Mesenchymal stem cell (in vitro differentiated cells and primary cell): ENCODE measurements at regions not wholly inside any gene's neighbourhood (a gene's known extent, or its start where the extent isn't known, plus 50 kb on each side); places are given as distances from the start of the nearest gene placed in this dataset.
A peak's percentile ranks its signal among the peaks of the same experiment; 100 is the strongest.

Experiments
- DNase-seq: peaks from one replicate; pipeline ENCODE4 v3.0.0-alpha.2; 2013
- H2AFZ ChIP-seq: one replicate; pipeline ENCODE4 v1.6.1; 2013; ENCODE audit warnings: low read depth, mild to moderate bottlenecking, control low read depth, inconsistent platforms, low read length, moderate library complexity
- H2AK5ac ChIP-seq: 2 replicates; pipeline ENCODE4 v1.6.1; 2013; ENCODE audit warnings: low read length, moderate library complexity, mild to moderate bottlenecking, inconsistent platforms; ENCODE audit not compliant: severe bottlenecking
- H2BK120ac ChIP-seq: one replicate; pipeline ENCODE4 v1.6.1; 2013; ENCODE audit warnings: low read depth, mild to moderate bottlenecking, inconsistent platforms, low read length, moderate library complexity
- H2BK12ac ChIP-seq, 2 experiments: one replicate each; pipeline ENCODE4 v1.6.1; 2013; ENCODE audit warnings: inconsistent platforms in 2 of 2, low read length in 2 of 2, mild to moderate bottlenecking in 2 of 2, moderate library complexity in 2 of 2, control low read depth in 1 of 2
- H2BK15ac ChIP-seq: one replicate; pipeline ENCODE4 v1.6.1; 2013; ENCODE audit warnings: mild to moderate bottlenecking, low read depth, inconsistent platforms; ENCODE audit not compliant: poor library complexity, severe bottlenecking
- H2BK5ac ChIP-seq: 2 replicates; pipeline ENCODE4 v1.6.1; 2013; ENCODE audit warnings: low read depth, mild to moderate bottlenecking, low read length, control low read depth, inconsistent platforms; ENCODE audit not compliant: poor library complexity, severe bottlenecking
- H3K14ac ChIP-seq, 2 experiments: one replicate each; pipeline ENCODE4 v1.6.1; 2013; ENCODE audit warnings: inconsistent platforms in 2 of 2, low read length in 2 of 2, control low read depth in 1 of 2, mild to moderate bottlenecking in 1 of 2, moderate library complexity in 1 of 2
- H3K18ac ChIP-seq, 2 experiments: one replicate each; pipeline ENCODE4 v1.6.1; 2013; ENCODE audit warnings: inconsistent platforms in 2 of 2, low read length in 2 of 2, control low read depth in 1 of 2, low read depth in 1 of 2, mild to moderate bottlenecking in 1 of 2
- H3K23ac ChIP-seq, 2 experiments: one replicate each; pipeline ENCODE4 v1.6.1; 2013; ENCODE audit warnings: inconsistent platforms in 2 of 2, low read length in 2 of 2, mild to moderate bottlenecking in 2 of 2, moderate library complexity in 2 of 2, control low read depth in 1 of 2
- H3K27ac ChIP-seq: 2 replicates; pipeline ENCODE4 v1.5.1; 2013; ENCODE audit warnings: mild to moderate bottlenecking, moderate library complexity, low read length, control low read depth, inconsistent platforms; ENCODE audit not compliant: poor library complexity, severe bottlenecking
- H3K27me3 ChIP-seq, 2 experiments: 2 replicates each; pipeline versions ENCODE4 v1.6.1 to v1.7.0; 2013; ENCODE audit warnings: low read length in 2 of 2, mild to moderate bottlenecking in 2 of 2, moderate library complexity in 2 of 2, control low read depth in 1 of 2, inconsistent platforms in 1 of 2; ENCODE audit not compliant: control insufficient read depth in 1 of 2, insufficient read depth in 1 of 2
- H3K36me3 ChIP-seq, 2 experiments: 2 replicates each; pipeline versions ENCODE4 v1.6.1 to v1.7.0; 2013; ENCODE audit warnings: low read length in 2 of 2, control low read depth in 1 of 2, inconsistent platforms in 1 of 2, low read depth in 1 of 2, mild to moderate bottlenecking in 1 of 2; ENCODE audit not compliant: insufficient read depth in 2 of 2, control insufficient read depth in 1 of 2
- H3K4ac ChIP-seq, 2 experiments: one replicate each; pipeline ENCODE4 v1.6.1; 2013; ENCODE audit warnings: inconsistent platforms in 2 of 2, low read length in 2 of 2, mild to moderate bottlenecking in 2 of 2, moderate library complexity in 2 of 2, control low read depth in 1 of 2, low read depth in 1 of 2
- H3K4me1 ChIP-seq: 2 replicates; pipeline ENCODE4 v1.6.1; 2013; ENCODE audit warnings: low read depth, low read length, control low read depth; ENCODE audit not compliant: control insufficient read depth, insufficient read depth
- H3K4me2 ChIP-seq: 2 replicates; pipeline ENCODE4 v1.6.1; 2013; ENCODE audit warnings: low read length, mild to moderate bottlenecking, inconsistent platforms; ENCODE audit not compliant: poor library complexity, severe bottlenecking
- H3K4me3 ChIP-seq, 2 experiments: 2 replicates each; pipeline versions ENCODE4 v1.5.1 to v1.7.0; 2013; ENCODE audit warnings: low read length in 2 of 2, mild to moderate bottlenecking in 2 of 2, control low read depth in 1 of 2, low read depth in 1 of 2; ENCODE audit not compliant: insufficient read depth in 1 of 2
- H3K79me1 ChIP-seq: replicated peaks from 2 replicates; pipeline ENCODE4 v1.6.1; 2013; ENCODE audit warnings: mild to moderate bottlenecking, control low read depth, low read length, inconsistent platforms; ENCODE audit not compliant: poor library complexity, severe bottlenecking
- H3K9ac ChIP-seq: 2 replicates; pipeline ENCODE4 v1.7.0; 2013; ENCODE audit warnings: mild to moderate bottlenecking, low read length, moderate library complexity
- H3K9me3 ChIP-seq: 2 replicates; pipeline ENCODE4 v1.7.0; 2013; ENCODE audit warnings: mild to moderate bottlenecking, low read length; ENCODE audit not compliant: control insufficient read depth
- H4K8ac ChIP-seq: one replicate; pipeline ENCODE4 v1.6.1; 2013; ENCODE audit warnings: inconsistent platforms, mild to moderate bottlenecking, low read length, moderate library complexity
- H4K91ac ChIP-seq: one replicate; pipeline ENCODE4 v1.6.1; 2013; ENCODE audit warnings: mild to moderate bottlenecking, low read length, inconsistent platforms
- WGBS: methylation state at CpG from one replicate; pipeline ENCODE4 v1.1.7; 2013; ENCODE audit warnings: mixed read lengths; 5-methylcytosine and 5-hydroxymethylcytosine counted together

- Histone ChIP-seq H2BK5ac (no peak overlapping the region), H3K23ac (no peak overlapping the region), H3K36me3 (no peaks in the 10 kb centered on the region), H2AFZ (no peak overlapping the region), H3K9ac (peak overlapping the region; percentile 31), H3K79me1 (no peaks in the 10 kb centered on the region), H4K8ac (no peak overlapping the region), H3K14ac (no peak overlapping the region), H2BK120ac (no peak overlapping the region), H3K4me2 (no peak overlapping the region), H3K27me3 (peaks cover 0 to 4% of the 10 kb centered on the region in 2 experiments), H2AK5ac (no peak overlapping the region), H3K4me3 (no peak overlapping the region), H3K4me1 (peaks cover 2% of the 10 kb centered on the region), H2BK15ac (no peak overlapping the region), H3K4ac (no peak overlapping the region), H3K27ac (no peak overlapping the region), H4K91ac (no peak overlapping the region), H2BK12ac (no peak overlapping the region), H3K9me3 (no peaks in the 10 kb centered on the region), H3K18ac (no peak overlapping the region)
- 4% methylated on average over 6 of the region's 8 CpGs for WGBS
- peak; percentile 80 for DNase-seq
Observed at GRCh38 chr21:15483138-15483780, 246.5 kb upstream of the USP25 start.

GRCh38 chr21:15486460-15487195, 243.2 kb upstream of the USP25 start:
- Histone ChIP-seq H3K9ac (no peak overlapping the region), H2BK15ac (no peak overlapping the region), H2BK120ac (no peak overlapping the region), H3K27me3 (peaks cover 0 to 4% of the 10 kb centered on the region in 2 experiments), H3K4ac (no peak overlapping the region), H2AFZ (no peak overlapping the region), H2BK5ac (no peak overlapping the region), H3K23ac (peak overlapping the region in 1 of 2 experiments; percentile 94), H3K79me1 (no peaks in the 10 kb centered on the region), H2BK12ac (no peak overlapping the region), H4K91ac (no peak overlapping the region), H3K4me2 (no peak overlapping the region), H3K4me1 (peaks cover 2% of the 10 kb centered on the region), H2AK5ac (no peak overlapping the region), H4K8ac (no peak overlapping the region), H3K18ac (no peak overlapping the region), H3K9me3 (no peaks in the 10 kb centered on the region), H3K14ac (peak overlapping the region in 1 of 2 experiments; percentile 88), H3K4me3 (no peak overlapping the region), H3K27ac (no peak overlapping the region), H3K36me3 (no peaks in the 10 kb centered on the region)
- no peak for DNase-seq
- 75% methylated on average over 3 of the region's 11 CpGs for WGBS

DNA sequence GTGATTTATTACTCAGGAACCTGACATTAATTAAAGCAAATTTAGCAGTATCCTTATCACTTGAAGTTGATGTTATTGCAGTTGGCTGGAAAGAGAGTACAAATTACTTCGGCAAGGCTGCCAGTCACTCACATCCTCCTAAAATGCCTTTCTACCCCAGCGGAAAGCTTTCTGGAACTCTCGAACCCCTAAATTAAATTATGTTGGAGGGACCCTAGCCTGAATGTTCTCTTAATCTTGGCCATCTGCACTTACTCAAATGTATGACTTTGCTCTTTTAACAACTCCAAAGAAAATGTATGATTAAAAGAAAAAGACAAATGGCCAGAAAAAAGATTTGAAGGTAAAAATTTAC, 242.6 kb upstream of the USP25 start:
- Histone ChIP-seq H3K4me3 (no peak overlapping the region), H3K9ac (no peak overlapping the region), H4K91ac (no peak overlapping the region), H3K18ac (no peak overlapping the region), H3K36me3 (no peaks in the 10 kb centered on the region), H2AK5ac (no peak overlapping the region), H3K79me1 (no peaks in the 10 kb centered on the region), H2AFZ (no peak overlapping the region), H3K27me3 (peaks cover 0 to 4% of the 10 kb centered on the region in 2 experiments), H2BK12ac (no peak overlapping the region), H4K8ac (no peak overlapping the region), H3K14ac (no peak overlapping the region), H3K9me3 (no peaks in the 10 kb centered on the region), H3K4ac (no peak overlapping the region), H3K23ac (no peak overlapping the region), H3K27ac (no peak overlapping the region), H2BK15ac (no peak overlapping the region), H3K4me2 (no peak overlapping the region), H2BK120ac (no peak overlapping the region), H3K4me1 (peaks cover 2% of the 10 kb centered on the region), H2BK5ac (no peak overlapping the region)
- DNase-seq, result no peak
- WGBS, result 90% methylated on average over 3 of the region's 3 CpGs

DNA sequence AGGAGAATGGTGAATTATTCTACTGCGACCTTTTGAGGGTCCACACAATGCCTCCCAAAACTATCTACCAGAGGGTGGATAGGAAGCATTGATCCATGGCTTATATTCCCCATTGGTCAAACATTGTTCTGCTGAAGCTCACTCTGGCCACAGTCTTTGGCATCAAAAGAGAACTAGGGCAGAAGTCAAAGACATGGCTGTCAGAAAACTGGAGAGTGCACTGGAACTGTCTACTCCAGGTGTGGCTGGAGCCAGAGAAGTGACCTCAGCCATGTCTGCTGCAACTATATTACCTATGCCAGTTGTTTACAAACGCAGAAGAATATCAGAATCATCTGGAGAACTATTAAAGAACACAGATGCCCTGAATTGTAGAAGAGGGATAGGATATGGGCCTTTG, 238.7 kb upstream of the USP25 start:
- Histone ChIP-seq H3K4me1 (peaks cover 2% of the 10 kb centered on the region), H2BK120ac (no peak overlapping the region), H3K23ac (no peak overlapping the region), H2AK5ac (no peak overlapping the region), H3K79me1 (no peaks in the 10 kb centered on the region), H3K36me3 (no peaks in the 10 kb centered on the region), H4K8ac (no peak overlapping the region), H2BK15ac (no peak overlapping the region), H3K4me2 (no peak overlapping the region), H3K27ac (no peak overlapping the region), H3K18ac (no peak overlapping the region), H3K27me3 (no peaks in the 10 kb centered on the region), H4K91ac (no peak overlapping the region), H3K4ac (no peak overlapping the region), H3K4me3 (no peak overlapping the region), H2BK5ac (no peak overlapping the region), H2BK12ac (no peak overlapping the region), H2AFZ (no peak overlapping the region), H3K9ac (no peak overlapping the region), H3K14ac (no peak overlapping the region), H3K9me3 (no peaks in the 10 kb centered on the region)
- no peak for DNase-seq
- WGBS, result 80% methylated on average over 1 of the region's 2 CpGs
